ENCODE measurements at regions not wholly inside any gene's neighbourhood (a gene's known extent, or its start where the extent isn't known, plus 50 kb on each side); places are given as distances from the start of the nearest gene placed in this dataset.

GRCh38 chr4:138305050-138305449 lies 62.9 kb upstream of the SLC7A11 start:
- TF ChIP-seq POLR2A (IDR thresholded peaks at IDR 0.05; ENCODE audit: low read length), result no peak
- no peak for TF ChIP-seq GATA1 (IDR thresholded peaks at IDR 0.05; ENCODE audit: low read depth, low read length)
